Left kidney (tissue), 1 donor: ENCODE measurements at regions not wholly inside any gene's neighbourhood (a gene's known extent, or its start where the extent isn't known, plus 50 kb on each side); places are given as distances from the start of the nearest gene placed in this dataset.
"Not testable (repeated sequence)": the region's sequence is repeated elsewhere in the genome, so short reads cannot be mapped to it uniquely, and the experiment has no call there.

Source experiments
- DNase-seq: peaks from one replicate; pipeline ENCODE4 v3.0.0-alpha.2; 2013

GRCh38 chr2:215794829-215795546, 218.4 kb downstream of the MREG start:
- DNase-seq, result no peak

- DNase-seq, result no peak
Measured at GRCh38 chr2:215793747-215794595, 219.4 kb downstream of the MREG start.

GRCh38 chr2:215791481-215791937, 221.8 kb downstream of the MREG start:
- DNase-seq, result no peak

DNA sequence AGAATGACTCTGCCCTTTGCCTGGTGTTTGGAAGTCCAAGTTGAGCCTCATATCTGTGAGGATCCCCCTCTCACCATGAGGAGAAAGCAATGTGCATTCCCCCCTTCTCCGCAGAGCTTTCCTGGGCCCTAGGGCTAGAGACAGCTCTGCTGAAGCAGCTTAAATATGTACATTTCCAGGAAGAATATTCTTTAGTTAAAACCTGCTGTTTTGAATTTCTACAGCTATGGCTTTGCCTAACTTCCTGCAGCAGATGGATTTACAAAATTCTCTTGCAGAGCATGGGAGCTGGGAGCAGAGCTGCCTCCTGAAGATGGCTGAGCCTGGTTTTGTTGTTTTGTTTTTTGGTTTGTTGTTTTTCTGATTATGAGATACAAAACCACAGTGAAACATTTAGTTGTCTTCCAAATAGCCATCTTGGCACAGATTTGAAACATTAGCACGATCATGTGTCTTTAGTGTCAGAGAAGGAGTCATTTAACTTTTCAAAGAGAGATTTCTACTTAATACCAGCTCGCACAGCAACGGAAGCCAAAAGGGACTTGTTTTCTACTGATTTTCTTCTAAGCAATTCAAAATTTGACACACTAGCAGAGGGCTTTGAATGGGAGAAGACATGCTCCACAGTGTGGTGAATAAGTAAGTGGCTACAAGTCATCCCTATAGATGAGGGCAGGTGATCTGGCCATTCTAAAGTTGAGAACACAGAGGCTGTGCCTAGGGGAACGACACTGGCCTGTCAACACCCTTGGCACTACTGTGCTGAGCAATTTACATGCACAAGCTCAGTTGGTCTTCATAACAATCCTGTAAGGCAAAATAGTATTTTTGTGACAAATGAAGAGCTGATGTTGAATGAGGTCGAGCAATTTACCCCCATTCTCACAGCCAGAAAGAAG, 222.6 kb downstream of the MREG start:
- no peak for DNase-seq

GRCh38 chr2:215787565-215788178, 225.7 kb downstream of the MREG start:
- no peak for DNase-seq

DNA sequence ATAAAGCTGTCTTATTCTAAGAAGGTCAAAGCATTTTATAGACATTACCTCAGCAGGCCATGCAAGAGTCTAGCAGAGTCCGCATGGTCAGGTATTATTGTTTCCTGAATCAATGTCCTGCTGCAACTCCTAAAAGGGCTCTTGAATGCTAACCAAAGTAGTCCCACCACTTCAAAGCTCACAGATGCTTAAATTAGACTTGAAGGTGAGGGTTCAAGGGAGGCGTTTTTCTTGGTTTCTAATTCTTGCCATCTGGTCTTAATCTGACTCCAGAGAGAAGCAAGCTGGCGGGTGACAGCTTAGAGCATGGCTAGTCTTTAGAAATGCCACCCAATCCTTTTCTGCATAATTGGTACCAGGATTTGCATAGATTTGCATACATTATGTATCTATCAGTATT, 226.3 kb downstream of the MREG start:
- no peak for DNase-seq

DNA sequence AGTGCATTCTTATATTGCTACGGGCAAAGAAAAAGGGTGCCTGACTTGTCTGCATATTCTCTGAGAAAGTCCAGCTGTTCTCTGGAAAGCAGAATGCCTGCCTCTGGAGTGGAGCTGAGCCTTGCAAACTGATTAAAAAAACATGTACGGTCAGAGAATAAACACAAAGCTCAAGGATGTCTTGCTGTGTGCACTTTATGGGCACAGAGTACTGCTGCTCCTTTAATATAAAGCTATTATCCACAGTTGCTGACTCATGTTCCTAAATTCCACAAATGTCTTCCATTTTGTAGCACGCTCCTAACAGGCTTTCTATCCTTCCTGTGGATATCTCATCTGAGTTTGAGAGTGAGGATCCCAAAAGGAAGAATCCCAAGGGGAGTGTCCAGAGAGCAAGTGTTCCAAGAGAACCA, 229.0 kb downstream of the MREG start:
- no peak for DNase-seq

DNA sequence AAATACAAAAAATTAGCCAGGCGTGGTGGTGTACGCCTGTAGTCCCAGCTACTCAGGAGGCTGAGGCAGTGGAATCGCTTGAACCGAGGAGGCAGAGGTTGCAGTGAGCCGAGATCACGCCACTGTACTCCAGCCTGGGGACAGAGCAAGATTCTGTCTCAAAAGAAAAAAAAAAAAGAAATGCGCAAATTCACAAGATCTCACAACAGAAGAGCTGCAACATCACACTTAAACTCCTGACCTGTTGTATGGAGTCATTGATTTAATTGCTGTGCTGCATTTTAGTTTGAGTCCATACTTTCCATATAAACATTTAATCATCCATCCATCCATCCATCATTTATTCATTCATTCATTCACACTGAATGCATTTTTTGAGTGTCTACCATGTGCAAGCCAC, 229.7 kb downstream of the MREG start:
- not testable (repeated sequence) for DNase-seq

DNA sequence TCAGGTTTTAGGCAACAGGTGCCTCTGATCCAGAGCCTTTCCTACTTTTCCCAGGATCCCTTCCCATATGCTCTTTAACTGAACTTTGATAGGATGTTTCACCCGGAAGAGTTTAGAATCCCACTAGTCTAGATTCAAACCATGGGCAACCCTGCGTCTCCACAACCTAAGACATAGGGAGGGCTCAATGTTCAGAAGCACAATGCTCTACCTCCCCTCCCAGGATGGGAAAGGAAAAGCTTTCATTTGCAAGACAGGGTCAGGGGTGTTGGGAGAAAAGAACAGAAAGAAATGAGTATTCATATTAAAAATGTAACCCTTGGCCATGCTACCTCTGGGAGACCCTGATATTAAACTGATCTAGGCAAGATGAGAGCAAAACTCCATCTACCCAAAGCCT, 230.4 kb downstream of the MREG start:
- no peak for DNase-seq

DNA sequence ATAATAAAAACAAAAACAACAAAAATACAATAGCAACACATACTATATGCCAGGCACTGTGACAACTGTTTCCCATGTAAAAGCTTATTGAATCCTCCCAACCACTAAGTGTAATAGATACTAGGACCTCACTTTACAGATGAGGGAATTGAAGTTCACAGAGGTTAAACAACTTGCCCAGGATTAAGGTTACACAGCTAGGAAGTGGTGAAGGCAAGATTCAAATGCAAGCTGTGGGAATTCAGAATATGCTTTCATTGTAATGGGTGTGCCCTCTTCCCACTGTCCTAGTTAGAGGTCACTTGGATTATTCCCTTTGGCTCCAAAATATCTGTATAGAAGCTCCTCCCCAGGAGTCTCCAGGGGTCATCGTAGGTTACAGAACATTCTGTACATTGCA, 231.1 kb downstream of the MREG start:
- DNase-seq, result no peak

GRCh38 chr2:215780907-215781685, 232.3 kb downstream of the MREG start:
- DNase-seq, result no peak

DNA sequence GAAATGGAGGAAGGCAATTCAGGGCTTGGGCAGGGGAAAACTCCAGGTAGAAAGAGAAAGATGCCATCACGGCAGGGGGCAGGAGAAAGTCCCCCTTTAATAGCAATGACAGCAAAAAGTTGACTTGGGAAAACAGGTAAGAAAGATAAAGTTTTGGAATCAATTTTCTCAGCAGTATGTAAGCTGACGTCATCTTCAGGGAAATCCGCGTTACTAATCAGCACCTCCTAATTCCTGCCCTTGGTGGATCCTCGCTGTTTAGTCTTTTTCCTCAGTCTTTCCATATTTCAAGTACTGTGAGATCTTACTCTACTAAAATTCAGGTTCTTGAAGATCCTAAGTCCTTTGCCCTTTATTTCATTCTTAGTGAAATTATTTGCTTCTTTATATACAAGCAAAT, 233.0 kb downstream of the MREG start:
- DNase-seq, result no peak

DNA sequence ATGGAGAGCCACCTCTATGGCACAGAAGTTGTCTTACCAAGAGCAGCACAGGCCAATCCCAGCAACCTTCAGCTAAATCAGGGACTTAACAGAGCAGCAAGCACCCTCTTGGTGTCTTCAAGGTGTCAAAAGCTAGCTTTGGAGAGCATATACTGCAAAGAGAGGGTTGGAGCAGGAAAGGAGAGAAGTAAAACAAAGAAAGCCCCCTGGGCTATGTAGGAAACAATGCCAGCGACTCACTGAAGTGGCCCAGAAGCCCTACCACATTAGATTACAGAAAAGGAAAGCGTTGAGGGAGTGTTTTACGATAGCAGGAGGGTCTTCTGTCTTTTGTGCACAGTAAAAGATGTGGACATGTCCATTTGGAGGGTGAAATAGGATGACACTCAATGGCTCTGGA, 233.4 kb downstream of the MREG start:
- DNase-seq, result no peak

GRCh38 chr2:215777465-215778044, 235.8 kb downstream of the MREG start:
- no peak for DNase-seq

DNA sequence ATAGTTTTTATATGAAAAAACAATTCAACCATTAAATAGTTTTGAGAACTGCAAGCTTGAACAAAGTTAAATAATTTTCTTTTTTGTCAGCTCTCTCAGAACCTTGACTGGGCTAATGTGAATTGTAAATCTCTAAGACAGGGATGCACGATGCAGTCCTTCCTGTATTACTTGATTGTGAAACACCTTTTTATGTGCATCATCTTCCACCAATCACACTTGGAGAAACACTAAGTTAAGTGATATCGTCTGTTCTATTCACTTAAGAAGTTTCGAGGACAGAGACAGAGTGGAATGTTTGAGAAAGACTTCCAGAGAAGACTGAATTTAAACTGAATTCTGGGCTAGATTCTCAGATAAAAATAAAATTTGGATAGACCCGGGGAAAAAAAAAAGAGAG, 238.2 kb downstream of the MREG start:
- DNase-seq, result no peak

GRCh38 chr2:215773728-215774127, 239.6 kb downstream of the MREG start:
- DNase-seq, result no peak

GRCh38 chr2:215772634-215773563, 240.5 kb downstream of the MREG start:
- no peak for DNase-seq

- no peak for DNase-seq
Measured at GRCh38 chr2:215772003-215772402, 241.3 kb downstream of the MREG start.

DNA sequence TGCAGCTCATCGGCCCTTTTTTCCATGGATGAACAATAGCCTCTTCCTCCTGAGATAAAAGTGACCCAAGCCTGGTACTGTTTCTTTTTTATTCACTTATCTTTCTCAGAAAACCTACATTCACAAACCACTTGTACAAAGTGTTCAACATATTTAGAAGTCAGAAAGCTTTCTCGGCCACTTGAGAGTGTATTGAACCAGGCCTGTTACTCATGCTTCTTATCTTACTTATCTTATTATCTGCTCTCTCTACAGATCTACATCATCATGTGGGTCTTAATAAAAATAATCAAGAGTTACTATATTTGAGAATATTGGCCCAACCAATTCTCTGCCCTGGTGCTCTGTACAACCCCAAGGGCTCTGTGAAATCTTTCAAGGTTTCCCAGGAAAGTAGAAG, 242.1 kb downstream of the MREG start:
- DNase-seq, result no peak

DNA sequence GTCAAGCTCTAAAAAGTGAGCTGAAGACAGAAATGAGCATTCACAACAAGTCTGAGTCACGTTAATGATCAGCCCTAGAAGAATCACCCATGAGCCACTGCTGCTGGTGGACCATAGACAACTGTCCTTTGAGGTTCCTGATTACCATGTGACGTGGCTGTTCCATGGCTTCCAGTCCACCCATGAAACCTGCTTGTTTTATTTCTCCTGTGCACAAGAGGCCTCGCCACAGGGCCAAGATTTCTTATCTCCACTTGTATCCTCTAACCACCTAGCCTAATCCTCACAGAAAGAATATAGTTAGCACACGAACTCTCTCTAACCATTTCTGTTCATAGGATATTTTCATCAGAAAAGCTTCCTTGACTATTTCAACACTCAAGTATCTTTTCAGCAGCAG, 242.7 kb downstream of the MREG start:
- DNase-seq, result no peak
